IPS DF 4.7 (cell line): ENCODE measurements at regions not wholly inside any gene's neighbourhood (a gene's known extent, or its start where the extent isn't known, plus 50 kb on each side); places are given as distances from the start of the nearest gene placed in this dataset.

Experiments
- DNase-seq: peaks from one replicate; pipeline ENCODE4 v3.0.0-alpha.2; 2013; ENCODE audit warnings: low spot score; ENCODE audit errors: extremely low read depth

DNA sequence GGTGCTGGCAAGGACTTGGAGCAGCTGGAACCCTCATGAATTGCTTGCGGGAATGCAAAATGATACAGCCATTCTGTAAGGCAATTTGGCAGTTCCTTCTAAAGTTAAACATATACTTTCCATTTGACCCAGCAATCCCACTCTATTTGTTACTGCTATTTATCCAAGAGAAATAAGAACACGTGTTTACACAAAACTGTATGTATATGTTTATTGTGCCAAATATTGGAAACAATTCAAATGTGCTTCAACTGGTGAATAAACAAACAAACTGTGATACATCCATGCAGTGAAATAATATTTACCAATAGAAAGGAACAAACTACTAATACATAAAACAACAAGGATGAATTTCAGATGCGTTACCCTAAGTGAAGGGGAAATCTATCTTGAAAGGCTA lies 60.0 kb upstream of the NTRK3 start:
- DNase-seq = no peak

DNA sequence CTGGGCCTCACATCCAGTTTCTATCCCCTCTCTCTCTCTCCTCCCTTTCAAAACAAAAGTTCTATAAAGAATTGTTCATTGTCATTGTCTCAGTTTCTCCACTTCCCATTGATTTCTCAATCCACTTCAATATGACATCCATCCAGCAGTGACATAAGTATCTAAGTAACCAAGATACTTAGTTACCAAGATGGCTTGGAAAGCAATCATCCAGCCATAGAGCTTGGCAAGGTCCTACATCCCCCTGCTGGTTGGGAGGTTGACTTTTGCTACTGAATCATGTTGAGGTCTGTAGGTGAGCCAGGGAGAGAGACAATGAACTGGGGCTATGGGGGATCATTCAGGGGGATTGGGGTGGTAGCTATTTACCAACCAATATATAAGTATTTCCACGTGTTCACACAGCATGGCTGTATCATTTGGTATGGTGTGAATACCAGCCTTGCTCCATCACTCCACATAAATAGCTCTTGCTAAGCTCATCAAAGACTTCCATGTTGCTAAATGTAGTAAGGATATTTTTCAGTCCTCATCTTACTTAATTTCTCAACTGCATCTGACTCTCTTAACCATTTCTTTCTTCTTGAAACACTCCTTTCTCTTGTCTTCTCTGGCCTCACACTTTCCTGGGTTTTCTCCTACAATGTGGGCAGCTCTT lies 58.8 kb upstream of the NTRK3 start:
- DNase-seq = no peak

GRCh38 chr15:88312941-88313579 lies 56.5 kb upstream of the NTRK3 start:
- no peak for DNase-seq

DNA sequence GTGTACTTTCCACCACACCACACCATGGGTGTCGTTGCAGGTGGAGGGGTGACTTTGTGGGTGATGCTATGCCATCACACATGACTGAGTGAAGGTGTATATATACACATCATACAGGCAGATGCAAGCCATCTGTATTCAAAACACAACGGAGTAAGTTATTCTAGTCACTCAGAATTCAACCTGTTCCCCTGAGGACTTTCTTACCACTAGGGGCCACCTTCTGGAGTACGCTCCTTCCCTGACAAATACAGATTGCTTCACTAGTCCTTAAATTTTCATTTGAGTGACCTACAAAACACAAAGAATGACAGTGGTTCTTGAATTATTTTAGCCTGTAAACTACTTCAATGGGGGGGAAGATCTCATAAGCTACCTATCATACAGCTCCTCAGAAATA lies 52.8 kb upstream of the NTRK3 start:
- DNase-seq = no peak

DNA sequence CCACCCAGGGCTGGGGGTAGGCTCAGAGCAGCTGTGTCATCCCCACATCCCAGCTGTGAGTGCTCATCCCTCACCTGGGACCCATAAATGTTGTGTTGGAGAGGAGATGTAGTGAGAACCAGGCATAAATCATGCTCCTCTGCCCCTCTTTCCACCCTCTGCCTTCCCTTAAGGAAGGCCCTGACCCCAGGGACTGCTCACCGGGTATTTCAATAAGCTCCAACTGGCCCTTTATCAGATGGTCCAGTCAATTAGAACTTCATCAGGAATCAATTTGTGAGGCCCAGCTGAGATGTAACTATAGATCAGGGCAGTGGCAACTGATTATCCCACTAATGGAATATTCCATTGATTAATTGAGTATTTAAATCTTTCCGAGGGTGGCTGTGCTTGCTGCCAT lies 50.8 kb upstream of the NTRK3 start:
- no peak for DNase-seq
